ENCODE measurements at regions not wholly inside any gene's neighbourhood (a gene's known extent, or its start where the extent isn't known, plus 50 kb on each side); places are given as distances from the start of the nearest gene placed in this dataset.

DNA sequence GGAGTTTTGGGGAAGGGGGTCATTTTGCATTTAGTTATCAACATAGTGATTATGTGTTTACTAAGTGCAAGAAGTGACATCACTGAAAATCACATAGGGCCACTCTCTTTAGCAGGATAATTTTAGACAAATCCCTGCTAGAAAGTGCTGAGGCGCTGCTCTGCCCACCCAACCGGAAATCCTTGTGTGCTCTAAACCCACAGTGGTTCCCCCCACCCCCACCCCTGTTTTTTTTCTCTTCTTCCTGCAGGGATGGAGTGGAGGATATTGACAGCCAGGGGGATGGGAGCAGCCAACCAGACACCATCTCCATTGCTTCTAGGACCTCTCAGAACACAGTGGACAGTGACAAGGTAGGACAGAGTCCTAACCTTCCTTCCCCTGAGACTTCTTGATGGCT, 234.2 kb upstream of the UMPS start:
- no peak for DNase-seq (ENCODE audit: low read depth)

GRCh38 chr3:124497487-124497886, 232.8 kb upstream of the UMPS start:
- no peak for DNase-seq (ENCODE audit: low read depth)

DNA sequence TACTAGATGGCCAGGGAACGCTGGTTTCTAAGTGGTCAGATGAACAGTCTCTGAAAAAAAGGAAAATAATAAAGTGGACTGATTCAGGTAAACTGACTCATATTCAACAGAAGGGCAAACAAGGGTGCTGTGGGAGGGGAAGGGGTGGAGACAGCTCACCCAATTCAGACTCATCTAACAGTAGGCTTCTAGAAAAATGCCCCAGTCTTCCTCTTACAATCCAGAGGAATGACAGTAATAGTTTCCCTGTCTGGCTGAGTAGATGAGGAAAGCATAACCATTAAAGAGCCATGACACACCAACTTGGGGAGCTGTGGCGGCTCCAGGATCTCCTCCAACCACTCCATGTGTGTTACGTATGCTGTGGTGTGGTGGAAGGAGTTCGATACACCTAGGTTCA, 231.4 kb upstream of the UMPS start:
- DNase-seq (ENCODE audit: low read depth), result no peak

GRCh38 chr3:124504332-124505059, 225.8 kb upstream of the UMPS start:
- DNase-seq (ENCODE audit: low read depth), result no peak

GRCh38 chr3:124509884-124510283, 220.4 kb upstream of the UMPS start:
- DNase-seq (ENCODE audit: low read depth), result no peak

DNA sequence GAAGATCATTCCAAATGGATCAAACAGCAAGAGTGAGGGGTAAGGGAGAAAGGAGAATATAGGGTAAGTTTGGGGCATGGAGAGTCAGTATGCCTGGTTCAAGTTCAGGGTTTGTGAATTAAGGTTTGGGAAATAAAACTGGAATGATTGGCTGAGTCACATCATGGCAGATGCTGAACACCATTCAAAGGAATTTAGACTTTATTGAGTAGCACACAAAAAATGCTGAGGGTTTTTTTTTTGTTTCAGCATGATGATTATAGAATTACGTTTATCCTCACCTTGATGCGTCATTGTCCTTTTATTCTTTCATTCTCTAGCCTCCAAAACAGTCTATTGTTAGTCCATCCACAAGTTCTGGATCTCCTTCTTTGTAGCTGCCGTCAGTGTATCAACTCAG, 220.0 kb upstream of the UMPS start:
- peak; percentile 58 for DNase-seq (ENCODE audit: low read depth)

DNA sequence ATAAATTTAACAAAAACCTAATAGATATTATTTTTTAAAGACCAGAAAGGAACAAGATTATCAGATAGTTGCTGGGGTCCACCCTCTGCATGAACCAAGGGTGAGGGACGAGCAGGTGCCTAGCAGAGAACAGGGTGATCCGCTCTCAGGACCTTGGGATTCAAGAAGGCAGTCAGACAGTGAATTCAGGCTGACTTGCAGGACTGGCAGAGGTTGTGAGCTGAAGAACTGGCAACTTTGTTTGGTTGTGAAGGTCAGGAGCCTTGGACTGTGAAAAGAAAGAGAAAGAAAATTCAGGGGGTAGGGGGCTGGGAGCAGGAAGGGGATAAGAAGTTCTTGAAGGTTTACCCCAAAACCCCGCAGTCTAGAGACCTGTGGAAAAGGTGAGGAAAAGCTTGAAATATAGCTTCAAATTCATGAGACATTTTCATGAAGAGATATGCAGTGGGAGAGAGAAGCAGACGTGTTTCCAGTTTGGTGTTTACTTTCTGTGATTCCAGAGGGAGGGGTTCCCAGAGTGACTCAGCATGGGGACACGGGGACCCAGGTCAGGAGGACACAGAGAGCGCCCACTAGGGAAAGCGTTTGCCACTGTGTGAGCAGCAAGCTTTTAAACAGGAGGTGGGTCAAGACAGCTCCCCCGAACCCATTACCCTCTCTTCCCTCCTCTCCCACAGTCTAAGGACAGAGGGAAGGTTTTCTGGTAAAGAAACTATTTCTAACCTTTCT, 217.2 kb upstream of the UMPS start:
- no peak for DNase-seq (ENCODE audit: low read depth)

DNA sequence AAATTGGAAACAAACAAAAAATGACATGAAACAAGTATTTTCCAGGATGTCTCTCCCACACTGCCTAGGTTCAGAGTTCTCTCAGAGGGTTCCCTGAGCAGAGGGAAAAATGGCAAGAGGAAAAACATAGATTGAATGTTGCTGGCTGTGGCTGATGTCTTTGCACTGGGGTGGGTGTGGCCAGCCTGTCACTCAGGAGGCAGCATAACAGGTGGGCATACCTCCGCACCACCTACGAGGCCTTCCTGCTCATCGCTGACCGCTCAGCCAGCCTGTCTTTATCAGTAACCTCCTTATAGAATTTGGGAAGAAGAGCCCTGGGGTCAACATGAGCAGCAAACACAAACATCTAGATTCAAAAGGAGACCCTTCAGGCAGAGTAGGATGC, 216.6 kb upstream of the UMPS start:
- no peak for DNase-seq (ENCODE audit: low read depth)

DNA sequence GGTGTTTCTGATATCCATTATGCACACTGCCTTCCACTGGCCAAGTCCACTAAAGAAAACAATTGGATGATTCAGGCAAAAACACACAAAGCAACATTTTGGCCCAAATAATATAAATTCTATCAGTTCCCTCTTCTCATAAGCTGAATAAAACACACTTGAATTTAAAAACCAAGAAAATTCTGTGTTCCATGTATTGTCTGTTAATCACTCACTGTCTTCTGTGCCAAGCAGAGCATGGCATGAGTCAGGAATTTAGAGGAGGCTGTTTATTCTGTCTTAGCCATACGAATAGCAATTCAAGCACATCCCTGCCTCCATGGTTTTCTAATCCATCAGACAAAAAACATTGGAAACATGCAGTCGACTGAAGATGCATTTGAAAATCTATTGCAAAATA, 215.6 kb upstream of the UMPS start:
- no peak for DNase-seq (ENCODE audit: low read depth)

GRCh38 chr3:124516333-124516732, 213.9 kb upstream of the UMPS start:
- no peak for DNase-seq (ENCODE audit: low read depth)

DNA sequence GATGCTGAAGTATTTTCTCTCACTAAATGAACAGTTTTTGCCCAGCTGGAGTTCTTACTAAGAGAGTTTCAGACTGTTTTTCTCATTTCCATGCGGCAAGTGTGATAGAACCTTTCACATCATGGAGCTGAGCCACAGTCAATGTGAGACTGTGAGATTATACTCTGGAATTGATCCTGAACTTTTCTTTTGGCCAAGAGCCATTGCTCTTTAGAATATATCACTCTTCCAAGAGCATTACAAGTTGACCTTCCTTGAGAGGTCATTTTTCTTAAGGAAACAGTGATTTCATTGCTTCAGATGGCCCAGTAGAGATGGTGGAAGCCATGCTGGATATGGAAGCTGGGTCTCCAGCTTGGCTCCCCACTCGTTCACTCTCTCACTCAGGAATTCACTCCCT, 212.9 kb upstream of the UMPS start:
- no peak for DNase-seq (ENCODE audit: low read depth)

DNA sequence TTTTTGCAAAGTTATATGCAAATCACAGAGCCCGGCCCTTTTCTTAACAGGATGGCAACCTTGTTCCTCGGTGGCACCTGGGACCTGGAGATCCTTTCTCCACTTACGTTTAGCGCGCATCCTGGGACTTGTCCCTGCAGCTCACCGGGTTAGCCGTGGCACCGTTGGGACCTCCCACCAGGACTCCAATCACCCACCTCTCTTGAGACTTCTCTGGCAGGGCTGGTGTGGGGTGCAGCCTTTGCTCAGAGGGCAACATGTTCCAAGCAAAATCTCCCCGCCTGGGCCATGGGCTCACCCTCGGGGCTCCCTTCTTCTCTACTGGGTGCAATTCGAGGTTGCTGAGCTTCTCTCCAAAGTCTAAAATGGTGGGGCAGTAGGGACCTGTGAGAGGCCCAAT, 211.9 kb upstream of the UMPS start:
- DNase-seq (ENCODE audit: low read depth), result no peak

- DNase-seq (ENCODE audit: low read depth), result no peak
Observed at GRCh38 chr3:124519591-124520194, 210.6 kb upstream of the UMPS start.

DNA sequence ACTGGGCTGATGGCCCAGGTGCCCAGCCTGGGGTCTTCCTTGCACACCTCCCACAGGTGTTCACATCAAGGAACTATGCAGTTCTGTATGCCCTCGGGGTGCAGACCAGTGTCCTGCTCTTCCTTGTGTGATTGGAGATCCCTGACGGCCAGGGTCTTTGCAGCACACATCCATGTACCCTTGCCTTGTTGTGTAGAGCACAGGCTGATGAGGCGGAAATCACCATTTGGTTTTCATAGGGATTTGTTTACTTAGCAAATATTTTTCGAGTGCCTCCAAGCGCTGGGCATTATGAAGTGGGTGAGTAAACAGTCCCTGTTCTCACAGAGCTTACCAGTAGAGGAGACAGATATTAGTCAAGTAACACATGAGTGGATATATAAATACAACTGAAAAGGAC, 209.3 kb upstream of the UMPS start:
- DNase-seq (ENCODE audit: low read depth), result peak; percentile 35

GRCh38 chr3:124522082-124522625, 208.1 kb upstream of the UMPS start:
- DNase-seq (ENCODE audit: low read depth), result no peak

DNA sequence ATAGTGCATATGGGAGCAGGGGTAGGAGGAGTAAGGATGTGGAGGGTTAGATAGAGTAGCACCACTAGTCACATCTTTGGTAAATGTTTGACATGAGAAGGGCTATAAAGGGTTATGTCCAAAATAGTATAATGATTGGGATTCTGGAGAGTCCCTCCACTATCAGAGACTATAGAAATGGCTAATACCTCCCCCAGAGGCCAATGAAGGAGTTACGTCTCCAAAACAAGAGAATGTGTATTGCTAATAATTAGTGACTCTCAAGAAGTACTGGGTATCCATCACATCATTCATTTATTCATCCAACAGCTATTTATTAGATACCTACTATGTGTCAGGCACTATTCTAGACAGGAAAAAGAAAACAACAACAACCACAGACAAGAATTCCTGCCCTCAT, 203.7 kb upstream of the UMPS start:
- peak; percentile 12 for DNase-seq (ENCODE audit: low read depth)

DNA sequence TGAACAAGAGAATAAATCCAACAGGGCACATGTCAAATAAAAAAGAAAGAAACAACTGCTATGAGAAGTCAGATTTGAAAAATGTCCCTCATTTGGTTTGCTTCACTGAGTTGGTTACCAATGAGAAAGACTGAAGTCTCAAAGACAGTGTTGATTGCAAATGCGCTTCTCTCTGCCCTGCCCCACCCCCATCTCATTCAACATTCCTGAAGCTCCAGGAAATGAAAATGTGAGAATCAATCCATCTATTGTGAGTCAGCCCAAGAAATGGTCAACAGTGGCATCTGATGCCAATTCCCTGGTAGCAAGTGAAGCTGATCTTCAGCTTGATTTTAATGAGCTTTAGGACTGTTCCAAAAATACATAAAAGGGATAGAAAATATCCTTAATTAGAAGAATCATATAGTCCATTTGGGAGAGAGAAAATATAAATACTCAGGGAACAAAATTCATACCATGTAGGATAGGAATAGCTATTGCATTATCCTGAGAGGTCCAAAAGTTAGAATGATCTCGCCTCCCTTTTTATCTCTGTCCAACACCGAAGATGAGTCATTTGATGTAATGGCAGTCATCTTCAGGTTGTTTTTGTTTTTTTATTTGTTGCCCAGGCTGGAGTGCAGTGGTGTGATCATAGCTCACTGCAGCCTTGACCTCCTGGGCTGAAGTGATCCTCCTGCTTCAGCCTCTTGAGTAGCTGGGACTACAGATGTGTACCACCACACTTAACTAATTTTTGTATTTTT, 200.3 kb upstream of the UMPS start:
- DNase-seq (ENCODE audit: low read depth), result no peak

DNA sequence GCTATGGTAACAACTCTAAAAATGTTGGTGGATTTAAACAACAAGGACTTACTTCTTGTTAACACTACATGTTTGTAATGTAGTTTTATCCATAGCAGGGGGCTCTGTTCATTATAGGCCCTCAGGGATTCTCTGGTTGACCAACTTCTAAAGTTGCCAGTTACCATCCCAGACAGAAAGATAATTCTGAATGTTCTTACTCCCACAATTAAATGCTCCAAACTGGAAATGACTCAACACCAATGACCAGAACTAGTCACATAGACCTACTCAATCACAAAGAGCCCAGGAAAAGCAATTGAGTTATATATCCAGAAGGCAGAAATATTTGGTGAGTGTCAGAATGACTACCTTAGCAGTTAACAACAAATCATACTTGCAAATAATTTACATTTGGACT, 199.3 kb upstream of the UMPS start:
- DNase-seq (ENCODE audit: low read depth), result no peak

DNA sequence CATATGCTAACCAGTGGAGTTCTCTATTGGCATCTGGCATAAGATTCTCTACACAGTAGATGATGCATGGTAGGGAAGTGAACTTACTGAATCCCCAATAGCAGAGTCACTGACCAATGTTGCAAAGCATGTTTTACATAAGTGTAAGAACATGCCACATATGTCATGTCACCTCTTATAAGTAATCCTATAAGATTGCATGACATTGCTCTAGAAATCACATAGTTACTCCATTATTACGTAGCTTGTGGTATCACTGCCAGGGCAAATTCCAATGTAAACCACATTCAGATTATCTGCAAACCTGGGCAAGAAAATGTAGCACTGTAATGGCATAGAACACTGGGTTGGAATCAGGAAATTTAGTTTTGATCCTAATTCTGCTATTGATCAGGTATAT, 198.2 kb upstream of the UMPS start:
- no peak for DNase-seq (ENCODE audit: low read depth)

DNA sequence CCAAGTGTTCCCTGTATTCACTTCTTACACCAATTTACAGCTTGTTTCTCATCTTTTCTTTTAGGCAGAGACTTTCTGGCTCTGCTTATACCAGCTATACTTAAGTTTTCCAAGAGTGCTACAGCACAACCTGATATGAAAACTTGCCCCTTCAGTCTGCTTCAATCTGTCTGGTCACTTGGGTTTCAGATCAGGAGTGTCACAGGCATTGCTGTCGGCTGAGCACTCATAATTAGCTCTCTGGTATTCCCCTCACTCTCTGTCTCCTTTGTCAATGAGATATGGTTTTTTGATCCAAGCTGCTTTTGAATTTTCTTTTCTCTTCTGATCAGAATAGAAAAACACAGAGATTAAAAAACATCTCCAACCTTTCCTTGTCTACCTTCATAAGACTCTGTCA, 194.9 kb upstream of the UMPS start:
- DNase-seq (ENCODE audit: low read depth), result no peak

DNA sequence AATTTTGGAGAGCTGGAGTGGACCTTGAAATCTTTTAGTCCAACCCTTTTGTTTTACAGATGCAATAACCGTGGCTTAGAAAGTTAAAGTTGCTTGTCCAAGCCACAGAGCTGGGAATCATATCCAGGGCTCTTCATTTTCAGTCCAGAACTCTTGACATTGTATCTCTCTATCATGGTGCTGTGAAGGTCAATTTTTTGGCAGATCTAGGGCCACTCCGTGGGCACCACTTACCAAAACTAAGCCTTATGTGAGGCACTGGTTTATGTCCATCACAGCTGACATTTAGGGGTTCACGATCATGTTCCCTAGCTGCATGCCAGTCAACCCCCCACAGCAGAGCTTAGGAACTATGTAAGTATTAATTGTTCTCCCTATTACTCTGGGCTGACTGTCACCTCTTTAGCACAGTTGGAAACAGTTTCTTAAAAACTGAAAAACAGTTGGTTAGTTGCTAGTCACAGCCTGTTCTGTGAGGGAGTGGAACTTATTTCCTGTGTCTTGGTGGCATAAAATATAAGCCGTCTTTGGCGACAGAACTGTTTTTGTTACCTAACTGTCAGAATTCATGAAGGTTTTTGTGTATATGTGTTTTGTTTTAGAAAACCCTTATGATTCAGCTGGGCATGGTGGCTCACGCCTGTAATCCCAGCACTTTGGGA, 189.6 kb upstream of the UMPS start:
- DNase-seq (ENCODE audit: low read depth), result no peak
